KBM-7 (cell line): ENCODE measurements at regions not wholly inside any gene's neighbourhood (a gene's known extent, or its start where the extent isn't known, plus 50 kb on each side); places are given as distances from the start of the nearest gene placed in this dataset.
A peak's percentile ranks its signal among the peaks of the same experiment; 100 is the strongest.
"Not testable (repeated sequence)": the region's sequence is repeated elsewhere in the genome, so short reads cannot be mapped to it uniquely, and the experiment has no call there.

Source experiments
- DNase-seq: peaks from one replicate; pipeline ENCODE4 v3.0.0-alpha.2; 2015
- in situ Hi-C: fragments of 300-500 bp; cut with MboI; formaldehyde crosslinking; loops from 2 replicates; pipeline ENCODE4 v1.14.3; 2020; ENCODE audit warnings: low sequenced_read_pairs, low pct_unique_long_range_greater_than_20kb, mixed read lengths

- in situ Hi-C loops, result no loop called here
- no peak for DNase-seq
Observed at GRCh38 chr1:80158266-80158665, 1151.7 kb upstream of the ADGRL4 start.

- no peak for DNase-seq
- in situ Hi-C loops, result no loop called here
Observed at GRCh38 chr1:80155371-80155770, 1148.8 kb upstream of the ADGRL4 start.

GRCh38 chr1:80154176-80154575 is 1147.6 kb upstream of the ADGRL4 start:
- in situ Hi-C loops, result no loop called here
- DNase-seq, result no peak

- in situ Hi-C loops, result no loop called here
- DNase-seq, result no peak
Observed at GRCh38 chr1:80153762-80154161, 1147.2 kb upstream of the ADGRL4 start.

- in situ Hi-C loops, result no loop called here
- DNase-seq, result no peak
Observed at GRCh38 chr1:80143361-80143760, 1136.8 kb upstream of the ADGRL4 start.

- in situ Hi-C loops, DNase-seq: not testable (repeated sequence)
Observed at GRCh38 chr1:80137946-80138602, 1131.5 kb upstream of the ADGRL4 start.

- in situ Hi-C loops, result no loop called here
- DNase-seq, result no peak
Observed at GRCh38 chr1:80113168-80114038, 1106.9 kb upstream of the ADGRL4 start.

- no peak for DNase-seq
- in situ Hi-C loops, result no loop called here
Observed at GRCh38 chr1:80101159-80101558, 1094.6 kb upstream of the ADGRL4 start.

GRCh38 chr1:80099713-80100112 is 1093.2 kb upstream of the ADGRL4 start:
- no peak for DNase-seq
- in situ Hi-C loops, result no loop called here

- no peak for DNase-seq
- in situ Hi-C loops, result no loop called here
Observed at GRCh38 chr1:80085067-80085466, 1078.5 kb upstream of the ADGRL4 start.

- in situ Hi-C loops, result no loop called here
- no peak for DNase-seq
Observed at GRCh38 chr1:80083892-80084291, 1077.4 kb upstream of the ADGRL4 start.

GRCh38 chr1:80076469-80076868 is 1069.9 kb upstream of the ADGRL4 start:
- no peak for DNase-seq
- in situ Hi-C loops, result no loop called here

- no peak for DNase-seq
- in situ Hi-C loops, result no loop called here
Observed at GRCh38 chr1:80075351-80075750, 1068.8 kb upstream of the ADGRL4 start.

- no peak for DNase-seq
- in situ Hi-C loops, result no loop called here
Observed at GRCh38 chr1:80072563-80072962, 1066.0 kb upstream of the ADGRL4 start.

GRCh38 chr1:80066060-80066459 is 1059.5 kb upstream of the ADGRL4 start:
- in situ Hi-C loops, result no loop called here
- no peak for DNase-seq

- in situ Hi-C loops, result no loop called here
- DNase-seq, result no peak
Observed at GRCh38 chr1:80064524-80064923, 1058.0 kb upstream of the ADGRL4 start.

GRCh38 chr1:80059940-80060339 is 1053.4 kb upstream of the ADGRL4 start:
- peak; percentile 72 for DNase-seq
- in situ Hi-C loops, result no loop called here

- DNase-seq, result no peak
- in situ Hi-C loops, result no loop called here
Observed at GRCh38 chr1:80056179-80056578, 1049.6 kb upstream of the ADGRL4 start.

GRCh38 chr1:80054129-80054528 is 1047.6 kb upstream of the ADGRL4 start:
- DNase-seq, result no peak
- in situ Hi-C loops, result no loop called here

GRCh38 chr1:80053613-80054012 is 1047.1 kb upstream of the ADGRL4 start:
- no peak for DNase-seq
- in situ Hi-C loops, result no loop called here

- DNase-seq, result no peak
- in situ Hi-C loops, result no loop called here
Observed at GRCh38 chr1:80050523-80050922, 1044.0 kb upstream of the ADGRL4 start.
